NCI-H128 (cell line): ENCODE measurements at regions not wholly inside any gene's neighbourhood (a gene's known extent, or its start where the extent isn't known, plus 50 kb on each side); places are given as distances from the start of the nearest gene placed in this dataset.

Experiments
- DNase-seq: peaks from one replicate; lab custom pipeline; 2025; ENCODE audit not compliant: unreplicated experiment; lab: John Stamatoyannopoulos, UW

GRCh38 chr22:48288376-48288940 lies 1526.0 kb downstream of the TBC1D22A start:
- no peak for DNase-seq

GRCh38 chr22:48287031-48287430 lies 1524.6 kb downstream of the TBC1D22A start:
- DNase-seq: no peak

GRCh38 chr22:48284671-48285070 lies 1522.2 kb downstream of the TBC1D22A start:
- DNase-seq: no peak

- DNase-seq: no peak
Measured at GRCh38 chr22:48282804-48283203, 1520.4 kb downstream of the TBC1D22A start.

- DNase-seq: no peak
Measured at GRCh38 chr22:48279461-48279756, 1517.0 kb downstream of the TBC1D22A start.

GRCh38 chr22:48278620-48279460 lies 1516.4 kb downstream of the TBC1D22A start:
- DNase-seq: no peak

GRCh38 chr22:48277868-48278581 lies 1515.6 kb downstream of the TBC1D22A start:
- no peak for DNase-seq

DNA sequence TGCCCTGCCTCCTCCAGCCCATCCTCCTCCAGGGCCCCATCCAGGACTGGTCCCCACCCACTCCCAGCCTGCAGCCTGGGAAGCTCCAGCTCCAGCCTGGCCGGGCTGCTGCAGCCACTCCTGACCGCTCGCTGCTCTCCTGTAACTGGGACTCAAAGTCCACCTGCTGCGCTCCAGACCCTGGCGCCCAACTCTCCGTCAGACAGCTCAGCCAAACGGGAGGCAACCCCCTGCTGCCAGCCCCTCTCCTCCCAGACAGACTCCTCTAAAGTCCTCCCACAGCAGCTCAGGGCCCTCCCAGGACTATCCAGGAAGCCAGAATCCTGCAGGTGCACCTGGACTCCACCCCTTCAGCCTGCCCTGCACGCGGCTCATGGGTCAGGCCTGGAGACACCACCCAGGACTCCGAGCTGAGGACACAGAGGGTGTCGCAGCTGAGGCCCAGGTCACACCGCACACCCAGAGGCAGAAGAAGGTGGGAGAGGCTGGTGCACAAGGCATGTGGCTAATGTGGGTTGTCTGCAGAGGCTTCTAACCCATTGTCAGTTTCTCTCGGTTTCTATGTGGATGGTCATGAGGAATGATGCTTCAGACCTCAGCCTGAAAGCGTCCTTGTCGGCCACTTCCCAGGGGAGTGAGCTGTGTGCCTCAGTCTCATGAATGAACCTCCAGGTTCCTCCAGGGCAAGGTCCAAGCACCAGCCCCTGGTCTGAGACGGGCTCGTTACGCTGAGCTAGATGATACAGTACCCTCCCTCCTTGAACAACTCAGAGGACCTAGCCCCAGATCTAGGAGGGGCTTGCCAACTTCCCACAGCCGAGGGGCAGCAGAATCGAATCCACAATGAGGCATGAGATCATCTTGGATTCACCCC lies 1514.8 kb downstream of the TBC1D22A start:
- no peak for DNase-seq

- DNase-seq: no peak
Measured at GRCh38 chr22:48275412-48275811, 1513.0 kb downstream of the TBC1D22A start.

- DNase-seq: no peak
Measured at GRCh38 chr22:48270731-48271130, 1508.3 kb downstream of the TBC1D22A start.

DNA sequence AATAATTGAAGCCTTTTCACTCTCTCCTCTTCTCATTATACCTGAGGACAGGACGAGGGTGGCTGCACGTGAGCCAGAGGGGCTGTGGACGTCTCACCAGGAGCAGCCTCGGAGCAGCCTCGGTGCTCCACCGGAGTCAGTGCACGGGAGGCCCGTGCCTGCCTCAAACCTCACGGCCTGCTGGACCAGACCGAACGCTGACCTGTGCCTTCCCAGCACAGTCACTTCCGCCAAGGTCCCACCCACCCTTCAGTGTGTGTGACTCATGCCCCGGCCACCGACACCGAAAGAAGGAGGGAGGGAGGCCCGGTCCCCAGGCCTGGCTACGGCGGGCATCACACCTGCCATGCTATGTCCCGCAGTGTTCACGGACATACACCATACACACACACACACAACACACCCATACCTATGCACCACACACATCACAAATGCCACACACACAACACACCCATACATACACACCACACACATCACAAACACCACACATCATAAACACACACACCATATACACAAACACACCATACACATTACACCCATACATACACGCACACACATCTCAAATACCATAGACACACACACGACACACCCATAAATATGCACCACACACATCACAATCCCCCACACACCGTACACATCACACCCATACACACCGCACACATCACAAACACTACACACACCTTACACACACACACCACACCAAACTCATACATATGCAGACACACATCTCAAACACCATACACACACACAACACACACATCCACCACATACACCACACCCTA lies 1506.5 kb downstream of the TBC1D22A start:
- no peak for DNase-seq

GRCh38 chr22:48268293-48268692 lies 1505.8 kb downstream of the TBC1D22A start:
- DNase-seq: no peak

GRCh38 chr22:48267681-48268080 lies 1505.2 kb downstream of the TBC1D22A start:
- DNase-seq: no peak

DNA sequence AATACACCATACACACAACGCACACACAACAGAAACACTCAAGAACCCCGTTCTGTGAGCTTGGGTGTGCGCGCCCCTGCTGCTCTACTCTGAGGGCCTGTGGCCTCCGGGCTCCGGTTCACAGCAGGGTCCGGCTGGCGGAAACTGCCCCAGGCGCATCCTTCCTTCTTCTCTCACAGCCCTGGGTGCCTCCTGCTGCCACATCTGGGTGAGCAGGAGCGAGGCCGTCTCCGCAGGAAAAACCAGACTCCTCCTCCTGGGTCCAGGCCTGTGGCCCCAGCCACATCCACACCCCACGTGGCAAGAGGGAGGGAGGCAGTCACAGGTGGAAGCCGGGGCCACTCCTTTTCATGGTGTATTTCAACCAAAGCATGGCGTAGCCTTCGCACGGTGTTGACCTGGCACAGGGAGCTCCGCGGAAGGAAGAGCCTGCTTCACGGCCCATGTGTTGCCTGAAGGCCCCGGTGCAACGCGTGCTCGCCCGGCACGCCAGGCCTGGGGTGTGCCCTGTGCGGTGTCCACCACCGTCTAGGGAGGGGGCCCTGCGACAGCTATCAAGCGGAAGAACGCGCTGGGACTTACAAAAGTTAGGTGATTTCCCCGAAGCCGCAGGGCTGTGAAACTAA lies 1502.7 kb downstream of the TBC1D22A start:
- DNase-seq: no peak

DNA sequence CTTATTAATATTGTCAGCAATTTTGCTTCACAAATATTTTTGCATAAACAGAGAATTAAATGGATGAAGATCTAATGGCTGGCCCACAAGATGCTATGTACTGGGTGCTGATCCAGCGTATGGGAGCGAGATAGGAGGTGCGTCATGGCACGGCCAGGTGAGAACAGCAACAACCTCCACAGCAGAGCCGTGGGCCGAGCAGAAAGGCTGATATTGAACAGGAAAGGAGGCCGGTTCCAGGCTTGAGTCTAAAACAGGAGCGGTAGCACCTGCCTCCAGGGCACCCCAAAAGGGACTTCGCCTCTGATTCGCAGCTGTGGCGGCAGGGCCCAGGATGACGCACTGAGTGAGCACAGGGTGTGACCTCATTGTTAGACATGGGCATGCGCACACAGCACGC lies 1502.1 kb downstream of the TBC1D22A start:
- DNase-seq: no peak

GRCh38 chr22:48263791-48264351 lies 1501.4 kb downstream of the TBC1D22A start:
- DNase-seq: no peak

GRCh38 chr22:48263431-48263765 lies 1500.9 kb downstream of the TBC1D22A start:
- DNase-seq: no peak

- DNase-seq: no peak
Measured at GRCh38 chr22:48262596-48263430, 1500.4 kb downstream of the TBC1D22A start.

- no peak for DNase-seq
Measured at GRCh38 chr22:48261706-48262105, 1499.3 kb downstream of the TBC1D22A start.
